Mucosa of rectum (tissue), 2 donors: ENCODE measurements at regions not wholly inside any gene's neighbourhood (a gene's known extent, or its start where the extent isn't known, plus 50 kb on each side); places are given as distances from the start of the nearest gene placed in this dataset.

ENCODE experiments used
- H3K27ac ChIP-seq, 2 donors: one replicate each; pipeline ENCODE4 v1.7.0; 2013; ENCODE audit warnings: inconsistent platforms in 2 of 2, low read depth in 2 of 2, low read length in 2 of 2
- H3K27me3 ChIP-seq, 2 donors: one replicate each; pipeline ENCODE4 v1.7.0; 2013; ENCODE audit warnings: low read length in 2 of 2; ENCODE audit not compliant: control insufficient read depth in 2 of 2, insufficient read depth in 2 of 2
- H3K36me3 ChIP-seq, 2 donors: one replicate each; pipeline ENCODE4 v1.7.0; 2013; ENCODE audit warnings: low read length in 2 of 2; ENCODE audit not compliant: control insufficient read depth in 2 of 2, insufficient read depth in 2 of 2
- H3K4me1 ChIP-seq, 2 donors: one replicate each; pipeline ENCODE4 v1.7.0; 2013; ENCODE audit warnings: low read length in 2 of 2, mild to moderate bottlenecking in 1 of 2; ENCODE audit not compliant: control insufficient read depth in 2 of 2, insufficient read depth in 2 of 2
- H3K4me3 ChIP-seq, 2 donors: one replicate each; pipeline ENCODE4 v1.7.0; 2013; ENCODE audit warnings: low read length in 2 of 2
- H3K9ac ChIP-seq, 2 donors: one replicate each; pipeline ENCODE4 v1.7.0; 2013; ENCODE audit warnings: low read length in 2 of 2, low read depth in 1 of 2, mild to moderate bottlenecking in 1 of 2
- H3K9me3 ChIP-seq, 2 donors: one replicate each; pipeline ENCODE4 v1.7.0; 2013; ENCODE audit warnings: low read length in 2 of 2; ENCODE audit not compliant: control insufficient read depth in 2 of 2
- donor health status: healthy.
- donor health status: Normal muscosa, but diverticular disease.

DNA sequence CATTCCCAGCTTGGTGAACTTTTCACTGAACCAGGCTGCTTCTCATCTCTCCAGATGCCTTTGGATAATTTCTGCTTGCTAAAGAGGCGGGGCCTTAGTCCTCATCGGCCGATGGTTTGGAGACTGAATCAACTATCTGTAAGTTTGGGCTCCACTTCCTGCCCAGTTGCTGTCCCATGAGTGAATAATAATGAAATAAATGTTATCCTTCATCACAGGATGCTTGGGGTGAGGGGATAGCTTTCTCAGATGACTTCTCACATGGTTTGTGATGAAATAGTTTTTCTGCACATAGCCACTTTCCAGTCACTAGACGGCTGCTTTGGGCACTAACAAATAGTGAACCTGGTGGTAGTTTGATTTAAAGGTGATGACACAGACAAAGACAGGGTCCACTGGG, 376.6 kb upstream of the TRIB2 start:
- Histone ChIP-seq H3K4me3 (no peak overlapping the region), H3K27me3 (no peaks in the 10 kb centered on the region), H3K9ac (no peak overlapping the region), H3K36me3 (no peaks in the 10 kb centered on the region), H3K27ac (no peak overlapping the region), H3K4me1 (peaks cover 6 to 11% of the 10 kb centered on the region in 2 donors), H3K9me3 (no peaks in the 10 kb centered on the region)

DNA sequence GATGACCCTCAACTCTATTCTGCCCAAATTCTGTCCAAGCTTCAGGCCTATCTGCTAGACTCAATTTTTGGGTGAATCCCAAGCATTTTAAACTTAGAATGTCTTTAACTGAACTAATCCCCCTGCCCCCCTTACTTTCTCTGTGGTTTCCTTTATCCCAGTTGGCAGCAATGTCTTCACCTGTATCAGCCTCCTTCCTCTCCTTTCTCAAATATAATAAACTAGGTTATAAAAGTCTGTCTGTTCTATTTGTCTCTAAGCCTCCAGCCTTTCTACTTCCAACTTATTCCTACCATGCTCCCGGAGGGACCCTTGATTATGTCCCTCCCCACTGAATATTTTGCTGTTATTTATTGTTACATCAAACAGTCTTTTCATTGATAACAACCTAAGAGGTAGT, 375.5 kb upstream of the TRIB2 start:
- Histone ChIP-seq H3K27ac (peak overlapping the region; percentile 56 to 67), H3K27me3 (no peaks in the 10 kb centered on the region), H3K4me3 (no peak overlapping the region), H3K9ac (no peak overlapping the region), H3K36me3 (no peaks in the 10 kb centered on the region), H3K9me3 (no peaks in the 10 kb centered on the region), H3K4me1 (peaks cover 6 to 11% of the 10 kb centered on the region in 2 donors)

DNA sequence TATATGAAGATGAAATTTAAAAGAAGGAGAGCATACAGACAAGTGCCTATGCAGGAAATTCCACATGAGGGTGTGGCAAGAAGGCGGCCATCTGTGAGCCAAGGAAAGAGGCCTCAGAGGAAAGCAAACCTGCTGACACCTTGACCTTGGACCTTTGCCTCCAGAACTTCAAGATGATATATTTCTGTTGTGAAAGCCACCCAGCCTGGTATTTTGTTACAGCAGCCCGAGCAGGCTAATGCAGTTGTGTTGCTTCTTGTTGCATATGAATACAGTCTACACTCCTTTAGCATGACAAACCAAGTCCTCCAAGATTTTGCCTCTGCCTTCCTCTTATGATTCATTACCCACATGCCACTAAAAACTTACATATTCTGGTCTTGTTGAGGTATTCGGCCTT, 374.8 kb upstream of the TRIB2 start:
- H3K27ac ChIP-seq, result peak overlapping the region; percentile 56 to 67
- no peaks in the 10 kb centered on the region for H3K9me3 ChIP-seq
- no peak overlapping the region for H3K4me3 ChIP-seq
- peaks cover 6 to 11% of the 10 kb centered on the region in 2 donors for H3K4me1 ChIP-seq
- no peak overlapping the region for H3K9ac ChIP-seq
- H3K27me3 ChIP-seq, result no peaks in the 10 kb centered on the region
- no peaks in the 10 kb centered on the region for H3K36me3 ChIP-seq

DNA sequence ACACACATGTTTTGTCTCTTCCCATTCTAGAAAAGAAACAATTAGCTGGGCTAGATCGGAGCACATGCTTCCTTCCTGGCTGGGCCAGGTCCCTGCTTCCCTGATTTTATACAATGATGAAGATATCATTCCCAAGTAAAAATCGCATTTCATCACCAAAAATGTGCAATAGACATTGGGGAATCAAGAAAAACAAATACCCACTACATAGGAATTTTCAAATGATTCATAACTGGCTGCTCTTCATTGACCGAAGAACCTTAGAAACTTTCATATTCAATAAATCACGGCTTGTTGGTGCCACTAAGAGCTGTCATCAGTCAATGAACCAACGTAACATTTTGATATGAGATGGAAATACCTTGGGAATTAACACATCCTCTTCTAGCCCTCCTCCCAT, 373.6 kb upstream of the TRIB2 start:
- Histone ChIP-seq H3K4me3 (no peak overlapping the region), H3K27me3 (no peaks in the 10 kb centered on the region), H3K36me3 (no peaks in the 10 kb centered on the region), H3K9ac (no peak overlapping the region), H3K9me3 (no peaks in the 10 kb centered on the region), H3K27ac (no peak overlapping the region), H3K4me1 (peaks cover 6 to 11% of the 10 kb centered on the region in 2 donors)

DNA sequence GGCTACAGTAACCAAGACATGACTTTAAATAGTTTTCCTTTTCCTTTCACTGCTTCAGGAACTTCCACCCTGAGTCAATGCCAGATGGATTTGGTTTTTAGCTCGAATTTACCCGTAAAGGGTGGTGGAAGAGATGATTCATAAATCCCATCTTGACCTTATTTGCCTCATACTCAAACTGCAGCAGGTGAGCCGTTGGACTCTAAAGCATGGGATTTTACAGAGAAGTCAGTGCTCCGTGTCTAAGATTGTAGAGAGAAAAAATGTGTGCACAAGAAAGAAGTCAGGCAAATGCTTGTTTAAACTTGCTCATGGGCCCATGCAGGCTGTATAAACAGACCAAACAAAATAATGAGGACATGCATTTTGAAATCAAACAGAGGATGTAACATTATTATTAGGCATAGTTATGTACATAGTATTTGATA, 369.7 kb upstream of the TRIB2 start:
- Histone ChIP-seq H3K4me1 (peaks cover under 1 to 5% of the 10 kb centered on the region in 2 donors), H3K36me3 (no peaks in the 10 kb centered on the region), H3K9ac (no peak overlapping the region), H3K27ac (no peak overlapping the region), H3K9me3 (no peaks in the 10 kb centered on the region), H3K4me3 (no peak overlapping the region), H3K27me3 (no peaks in the 10 kb centered on the region)

DNA sequence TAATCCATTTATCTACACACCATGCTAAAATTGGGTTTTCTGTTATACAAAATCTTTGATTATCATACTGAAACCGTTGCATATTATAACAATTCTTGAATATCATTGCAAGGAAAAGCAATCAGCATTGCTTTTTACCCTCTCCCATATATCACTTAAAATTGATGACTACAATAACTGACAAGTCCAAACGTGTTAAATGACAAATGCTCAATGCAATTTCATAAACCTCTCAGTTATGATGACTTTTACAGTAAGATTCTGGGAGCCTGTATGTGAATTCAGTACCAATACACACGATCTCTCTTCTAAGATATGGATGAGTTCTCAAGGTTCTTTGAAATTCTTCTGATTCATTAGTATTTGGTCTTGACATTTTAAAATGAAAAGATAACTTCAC, 368.5 kb upstream of the TRIB2 start:
- Histone ChIP-seq H3K9me3 (no peaks in the 10 kb centered on the region), H3K27ac (no peak overlapping the region), H3K4me1 (no peaks in the 10 kb centered on the region), H3K4me3 (no peak overlapping the region), H3K36me3 (no peaks in the 10 kb centered on the region), H3K9ac (no peak overlapping the region), H3K27me3 (no peaks in the 10 kb centered on the region)

DNA sequence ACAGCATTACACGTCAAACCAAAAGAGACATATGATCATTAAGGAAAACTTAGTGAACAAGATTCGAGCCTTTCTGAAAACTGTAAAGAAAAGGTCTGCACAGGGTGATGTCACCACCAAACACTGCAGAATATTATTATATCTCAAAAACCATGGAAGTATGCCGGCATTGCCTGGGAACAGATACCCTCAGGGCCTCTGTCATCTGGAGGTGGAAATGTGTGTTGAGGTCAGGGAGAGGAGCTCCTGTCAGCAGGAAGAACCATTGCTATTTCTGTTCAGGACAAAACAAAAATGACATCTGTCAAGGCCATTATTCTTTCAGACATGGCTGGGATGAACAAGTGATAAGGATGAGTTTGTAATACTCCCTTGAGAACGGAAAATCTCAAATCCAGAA, 365.9 kb upstream of the TRIB2 start:
- Histone ChIP-seq H3K4me1 (no peaks in the 10 kb centered on the region), H3K36me3 (no peaks in the 10 kb centered on the region), H3K9me3 (no peaks in the 10 kb centered on the region), H3K9ac (no peak overlapping the region), H3K4me3 (no peak overlapping the region), H3K27ac (no peak overlapping the region), H3K27me3 (no peaks in the 10 kb centered on the region)

DNA sequence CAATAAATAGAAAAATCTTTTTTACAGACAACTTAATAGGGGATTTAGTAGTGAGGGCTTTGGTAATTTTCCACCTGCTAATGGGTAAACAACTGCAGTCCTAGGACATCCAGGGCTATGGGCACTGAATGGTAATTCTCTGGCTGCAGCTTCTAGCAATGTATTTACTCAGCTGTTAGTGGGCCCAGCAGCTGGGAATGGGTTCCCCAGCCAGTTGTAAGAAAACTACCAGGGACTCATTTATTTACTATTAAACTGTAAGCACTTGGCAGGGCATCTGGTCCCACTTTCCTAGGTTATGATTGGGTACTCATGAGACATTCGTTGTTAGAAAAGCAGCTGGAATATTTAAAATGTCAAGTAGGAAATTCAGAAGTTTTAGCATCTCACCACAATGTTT, 363.8 kb upstream of the TRIB2 start:
- no peaks in the 10 kb centered on the region for H3K36me3 ChIP-seq
- no peak overlapping the region for H3K27ac ChIP-seq
- no peak overlapping the region for H3K4me3 ChIP-seq
- no peaks in the 10 kb centered on the region for H3K4me1 ChIP-seq
- H3K27me3 ChIP-seq, result no peaks in the 10 kb centered on the region
- H3K9ac ChIP-seq, result no peak overlapping the region
- no peaks in the 10 kb centered on the region for H3K9me3 ChIP-seq

DNA sequence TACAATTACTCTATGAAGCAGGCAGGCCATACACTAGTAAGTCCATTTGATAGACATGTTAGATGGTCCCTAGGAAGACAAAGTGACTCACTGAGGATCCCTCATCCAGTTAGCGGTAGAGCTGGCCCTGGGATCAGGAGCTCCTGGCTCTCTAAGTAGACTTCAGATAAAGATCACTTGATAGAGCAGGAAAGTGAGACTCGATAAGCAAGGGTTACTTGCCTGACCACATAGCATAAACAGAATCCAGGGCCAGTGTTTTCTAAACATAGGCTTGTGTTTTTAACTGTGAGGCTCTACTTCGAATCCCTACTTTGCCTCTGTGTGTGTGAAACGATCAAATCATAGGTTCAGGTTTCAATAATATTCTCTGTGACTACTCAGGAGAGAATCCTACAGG, 355.2 kb upstream of the TRIB2 start:
- Histone ChIP-seq H3K27me3 (no peaks in the 10 kb centered on the region), H3K4me1 (no peaks in the 10 kb centered on the region), H3K9me3 (no peaks in the 10 kb centered on the region), H3K36me3 (no peaks in the 10 kb centered on the region), H3K4me3 (no peak overlapping the region), H3K9ac (no peak overlapping the region), H3K27ac (no peak overlapping the region)

DNA sequence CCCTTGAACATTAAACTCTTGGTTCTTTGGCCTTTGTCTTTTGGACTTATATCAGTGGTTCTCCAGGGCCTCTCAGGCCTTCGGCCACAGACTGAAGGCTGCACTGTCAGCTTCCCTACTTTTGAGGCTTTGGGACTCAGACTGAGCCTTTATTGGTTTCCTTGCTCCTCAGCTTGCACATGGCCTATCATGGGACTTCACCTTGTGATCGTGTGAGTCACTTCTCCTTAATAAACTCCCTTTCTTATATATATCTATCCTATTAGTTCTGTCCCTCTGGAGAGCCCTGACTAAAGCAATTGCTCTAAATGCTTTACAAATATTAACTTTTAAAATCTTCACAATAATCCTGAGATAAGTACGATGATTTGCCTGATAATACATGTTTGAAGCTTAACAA, 353.6 kb upstream of the TRIB2 start:
- no peaks in the 10 kb centered on the region for H3K9me3 ChIP-seq
- no peaks in the 10 kb centered on the region for H3K36me3 ChIP-seq
- H3K4me3 ChIP-seq, result no peak overlapping the region
- H3K27ac ChIP-seq, result no peak overlapping the region
- H3K9ac ChIP-seq, result no peak overlapping the region
- no peaks in the 10 kb centered on the region for H3K4me1 ChIP-seq
- H3K27me3 ChIP-seq, result no peaks in the 10 kb centered on the region

DNA sequence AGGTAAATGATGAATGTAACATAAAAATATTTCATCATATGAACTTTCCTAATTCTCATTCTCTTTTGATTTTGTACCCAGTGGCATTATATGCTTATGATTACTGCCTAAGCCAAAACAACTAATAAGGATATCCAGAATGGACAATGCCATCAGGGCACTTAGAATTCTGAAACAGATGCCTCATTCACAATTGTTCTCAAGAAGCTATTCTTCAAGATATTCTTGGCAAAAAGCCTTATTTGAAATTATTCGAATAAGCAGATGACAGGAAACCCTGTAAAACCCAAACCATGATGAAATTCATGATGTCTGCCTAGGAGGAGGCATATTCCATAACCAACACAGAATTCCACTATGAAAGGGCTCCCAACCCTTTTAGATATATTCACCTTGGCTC, 353.2 kb upstream of the TRIB2 start:
- no peak overlapping the region for H3K9ac ChIP-seq
- no peaks in the 10 kb centered on the region for H3K36me3 ChIP-seq
- H3K4me1 ChIP-seq, result no peaks in the 10 kb centered on the region
- H3K27ac ChIP-seq, result no peak overlapping the region
- H3K4me3 ChIP-seq, result no peak overlapping the region
- no peaks in the 10 kb centered on the region for H3K9me3 ChIP-seq
- H3K27me3 ChIP-seq, result no peaks in the 10 kb centered on the region
